Transverse colon (tissue), 4 donors: ENCODE measurements at regions not wholly inside any gene's neighbourhood (a gene's known extent, or its start where the extent isn't known, plus 50 kb on each side); places are given as distances from the start of the nearest gene placed in this dataset.

Source experiments
- DNase-seq: peaks from one replicate; pipeline ENCODE4 v3.0.0-alpha.2; 2019
- H3K27ac ChIP-seq, 4 donors: fragments of 200-600 bp; sonication (generic); 2 replicates each; pipeline ENCODE4 v1.5.1; 2016 to 2018; ENCODE audit warnings: inconsistent platforms in 4 of 4
- H3K27me3 ChIP-seq: fragments of 200-600 bp; sonication (generic); 2 replicates; pipeline ENCODE4 v1.5.1; 2017; ENCODE audit warnings: inconsistent platforms
- H3K36me3 ChIP-seq, 4 donors: fragments of 200-600 bp; sonication (generic); 2 replicates each; pipeline ENCODE4 v1.5.1; 2017 to 2019; ENCODE audit warnings: inconsistent platforms in 4 of 4
- H3K4me1 ChIP-seq, 4 donors: fragments of 200-600 bp; sonication (generic); 2 replicates each; pipeline ENCODE4 v1.5.1; 2017 to 2020; ENCODE audit warnings: inconsistent platforms in 4 of 4
- H3K4me3 ChIP-seq, 4 donors: fragments of 200-600 bp; sonication (generic); 1 replicate in 1 of 4; 2 replicates in 3 of 4; pipeline versions ENCODE4 v1.5.1 to v1.6.1; 2017 to 2019; ENCODE audit warnings: inconsistent platforms in 4 of 4
- H3K9me3 ChIP-seq, 2 donors: fragments of 200-600 bp; sonication (generic); 2 replicates each; pipeline ENCODE4 v1.5.1; 2017 to 2019; ENCODE audit warnings: inconsistent platforms in 2 of 2
- CTCF ChIP-seq, 5 experiments: fragments of 200-600 bp in 3 of 5; fragments of 450-650 bp in 2 of 5; sonication (generic) in 3 of 5; IDR thresholded peaks; 1 replicate in 2 of 5; 2 replicates in 3 of 5; pipeline ENCODE4 v1.5.1; 2016 to 2017; ENCODE audit warnings: antibody characterized with exemption in 5 of 5, inconsistent platforms in 3 of 5, mild to moderate bottlenecking in 2 of 5, moderate library complexity in 1 of 5
- EP300 ChIP-seq: sonication (generic); formaldehyde crosslinking; IDR thresholded peaks from one replicate; pipeline ENCODE4 v1.6.1; 2017; ENCODE audit warnings: antibody characterized with exemption, low read depth
- POLR2A ChIP-seq: fragments of 450-650 bp; IDR thresholded peaks from one replicate; pipeline ENCODE4 v1.6.1; 2016; ENCODE audit warnings: antibody characterized with exemption, mild to moderate bottlenecking, moderate library complexity
- POLR2AphosphoS5 ChIP-seq, 3 donors: sonication (generic); formaldehyde crosslinking; IDR thresholded peaks; one replicate each; pipeline ENCODE4 v1.6.1; 2016; ENCODE audit warnings: antibody characterized with exemption in 3 of 3
- WGBS, 2 donors: methylation state at CpG; one replicate each; pipeline ENCODE4 v1.1.5; 2018; ENCODE audit warnings: low coverage in 1 of 2; 5-methylcytosine and 5-hydroxymethylcytosine counted together
- in situ Hi-C, 4 donors: fragments of 200-750 bp; cut with MboI; loops; one replicate each; pipeline versions ENCODE4 v1.15.0 to v1.15.1; 2017; ENCODE audit warnings: low sequenced_read_pairs in 3 of 4, low pct_ligation_motif_present in 1 of 4, low pct_unique_long_range_greater_than_20kb in 1 of 4
- intact Hi-C: fragments of 100-400 bp; cut with DNase I; formaldehyde crosslinking; loops from one replicate; pipeline ENCODE4 v1.15.1; 2023; ENCODE audit warnings: low total_unique reads

- no peak overlapping the region for H3K27ac ChIP-seq
- 88 to 97% methylated on average over 4 to 5 of the region's 5 CpGs for WGBS, 2 donors
- H3K36me3 ChIP-seq: no peaks in the 10 kb centered on the region
- in situ Hi-C loops: no loop called here
- no peaks in the 10 kb centered on the region for H3K9me3 ChIP-seq
- intact Hi-C loops: no loop called here
- DNase-seq: no peak
- TF ChIP-seq EP300 (no peak), POLR2AphosphoS5 (IDR thresholded peaks at IDR 0.05) (no peak), CTCF (IDR thresholded peaks at IDR 0.05) (no peak), POLR2A (no peak)
- H3K4me1 ChIP-seq: no peaks in the 10 kb centered on the region
- no peak overlapping the region for H3K4me3 ChIP-seq
- H3K27me3 ChIP-seq: no peaks in the 10 kb centered on the region
Measured at GRCh38 chr11:119525867-119526196, 102.9 kb upstream of the THY1 start.

GRCh38 chr11:119525180-119525866, 102.4 kb upstream of the THY1 start:
- no peak for DNase-seq
- H3K27me3 ChIP-seq: no peaks in the 10 kb centered on the region
- 48 to 58% methylated on average over 2 to 7 of the region's 7 CpGs for WGBS, 2 donors
- in situ Hi-C loops (no loop called here), intact Hi-C loops (no loop called here)
- H3K4me1 ChIP-seq: no peaks in the 10 kb centered on the region
- no peaks in the 10 kb centered on the region for H3K9me3 ChIP-seq
- no peak overlapping the region for H3K27ac ChIP-seq
- H3K4me3 ChIP-seq: no peak overlapping the region
- no peak for TF ChIP-seq CTCF (IDR thresholded peaks at IDR 0.05)
- no peaks in the 10 kb centered on the region for H3K36me3 ChIP-seq

GRCh38 chr11:119523539-119524157, 100.7 kb upstream of the THY1 start:
- H3K9me3 ChIP-seq: no peaks in the 10 kb centered on the region
- WGBS, 2 donors: 74 to 85% methylated on average over 7 to 12 of the region's 12 CpGs
- no peak for DNase-seq
- no peak overlapping the region for H3K4me3 ChIP-seq
- H3K36me3 ChIP-seq: no peaks in the 10 kb centered on the region
- H3K4me1 ChIP-seq: no peaks in the 10 kb centered on the region
- in situ Hi-C loops (no loop called here), intact Hi-C loops (no loop called here)
- H3K27me3 ChIP-seq: no peaks in the 10 kb centered on the region
- no peak overlapping the region for H3K27ac ChIP-seq
- TF ChIP-seq EP300 (no peak), POLR2AphosphoS5 (IDR thresholded peaks at IDR 0.05) (no peak), POLR2A (no peak), CTCF (IDR thresholded peaks at IDR 0.05) (no peak)

- H3K9me3 ChIP-seq: no peaks in the 10 kb centered on the region
- H3K4me1 ChIP-seq: no peaks in the 10 kb centered on the region
- no peaks in the 10 kb centered on the region for H3K27me3 ChIP-seq
- WGBS, 2 donors: 60 to 77% methylated on average over 2 to 4 of the region's 4 CpGs
- H3K36me3 ChIP-seq: no peaks in the 10 kb centered on the region
- no peak for DNase-seq
- H3K4me3 ChIP-seq: no peak overlapping the region
- in situ Hi-C loops (no loop called here), intact Hi-C loops (no loop called here)
- no peak overlapping the region for H3K27ac ChIP-seq
- TF ChIP-seq CTCF (IDR thresholded peaks at IDR 0.05) (no peak), POLR2A (no peak), POLR2AphosphoS5 (IDR thresholded peaks at IDR 0.05) (no peak), EP300 (no peak)
Measured at GRCh38 chr11:119522609-119523008, 99.6 kb upstream of the THY1 start.
